ENCODE measurements at regions not wholly inside any gene's neighbourhood (a gene's known extent, or its start where the extent isn't known, plus 50 kb on each side); places are given as distances from the start of the nearest gene placed in this dataset.

DNA sequence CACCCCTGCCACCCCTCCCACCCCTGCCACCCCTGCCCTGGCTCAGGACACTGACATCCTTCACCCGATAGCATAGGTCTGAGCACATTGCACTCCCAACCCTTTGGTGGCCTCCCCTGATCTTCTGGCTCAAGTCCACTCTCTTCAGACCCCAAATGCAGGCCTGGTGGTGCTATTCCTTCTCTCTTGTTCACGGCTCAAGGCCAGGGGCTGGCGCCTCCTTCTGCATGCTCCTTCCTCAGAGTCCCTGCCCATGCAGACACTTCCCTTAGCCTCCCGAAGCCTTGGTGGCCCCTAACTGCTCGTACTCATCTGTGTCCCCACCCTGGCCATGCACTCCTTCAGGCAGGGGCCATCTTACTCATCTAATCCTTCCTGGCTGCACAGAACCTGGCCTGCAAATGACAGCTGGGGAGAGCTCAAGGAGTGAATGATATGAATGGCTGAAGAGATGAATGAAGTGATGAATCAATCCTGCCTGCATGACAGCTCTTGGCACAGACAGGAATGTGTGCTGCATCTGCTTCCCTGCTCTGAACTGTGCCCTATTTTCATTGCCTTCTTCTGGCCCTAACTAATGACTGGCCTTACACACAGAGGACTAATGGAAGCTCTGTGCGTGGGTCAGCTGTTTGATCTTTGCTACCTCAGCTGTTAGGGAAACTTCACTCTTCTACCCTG, 290.8 kb downstream of the DYSF start:
- intact Hi-C loops (cut with micrococcal nuclease; ENCODE audit: unreplicated experiment) (no loop called here), in situ Hi-C loops (cut with HindIII; ENCODE audit: extremely low pct_ligation_motif_present, low pct_unique_long_range_greater_than_20kb) (no loop called here)
- BruUV-seq (replicated peaks), result no TSS peak
- CTCF ChIA-PET (ENCODE audit: low intra/inter-chr PET ratio, low total read pairs), result no interaction called here
- 35% methylated on average over 6 of the region's 6 CpGs for WGBS (ENCODE audit: low lambda C conversion rate)
- no peak for DNase-seq (ENCODE audit: low spot score)
- Histone ChIP-seq H2AFZ (ENCODE audit: low read length) (no peak overlapping the region), H3K27me3 (ENCODE audit: control insufficient read depth in 1 of 2, insufficient read depth in 2 of 2, low read length in 2 of 2) (peaks cover 2 to 32% of the 10 kb centered on the region in 2 experiments; a peak in 2 of 5 replicates), H3K9ac (ENCODE audit: insufficient read depth, low read depth, low read length) (no peak overlapping the region), H3K4me1 (ENCODE audit: insufficient read depth, low read length) (peaks cover 26% of the 10 kb centered on the region; the same call in 1 of the 2 replicates), H3K27ac (ENCODE audit: extremely low read length, insufficient read depth, low read length) (no peak overlapping the region), H3K79me2 (ENCODE audit: insufficient read depth, low read length) (no peaks in the 10 kb centered on the region), H3K9me3 (ENCODE audit: low read length) (no peaks in the 10 kb centered on the region), H3K36me3 (replicated peaks in 1 of 2; ENCODE audit: control insufficient read depth in 1 of 2, insufficient read depth in 2 of 2, low read length in 2 of 2) (no peaks in the 10 kb centered on the region), H4K20me1 (ENCODE audit: insufficient read depth, low read length) (no peaks in the 10 kb centered on the region), H3K4me2 (ENCODE audit: low read depth, low read length) (no peak overlapping the region), H3K4me3 (replicated peaks in 1 of 3; ENCODE audit: insufficient read depth in 1 of 3, low read depth in 2 of 3, low read length in 3 of 3) (no peak overlapping the region)
- FAIRE-seq, result no peak
- ATAC-seq, result no peak
- TF ChIP-seq TFAP4 (IDR thresholded peaks at IDR 0.05; ENCODE audit: borderline replicate concordance, low read depth) (peak; percentile 18; the same call in 1 of the 2 replicates), ZFP1 (CRISPR knock-in tag; IDR thresholded peaks at IDR 0.05) (no peak)
- POLR2A ChIA-PET, result no interaction called here

- Histone ChIP-seq H4K20me1 (ENCODE audit: insufficient read depth, low read length) (no peaks in the 10 kb centered on the region), H3K79me2 (ENCODE audit: insufficient read depth, low read length) (no peaks in the 10 kb centered on the region), H3K36me3 (replicated peaks in 1 of 2; ENCODE audit: control insufficient read depth in 1 of 2, insufficient read depth in 2 of 2, low read length in 2 of 2) (no peaks in the 10 kb centered on the region), H3K27me3 (ENCODE audit: control insufficient read depth in 1 of 2, insufficient read depth in 2 of 2, low read length in 2 of 2) (peaks cover 2 to 32% of the 10 kb centered on the region in 2 experiments; a peak in 2 of 5 replicates), H3K4me1 (ENCODE audit: insufficient read depth, low read length) (peaks cover 21% of the 10 kb centered on the region; the same call in 1 of the 2 replicates), H3K9me3 (ENCODE audit: low read length) (no peaks in the 10 kb centered on the region), H3K4me2 (ENCODE audit: low read depth, low read length) (no peak overlapping the region), H3K4me3 (replicated peaks in 1 of 3; ENCODE audit: insufficient read depth in 1 of 3, low read depth in 2 of 3, low read length in 3 of 3) (no peak overlapping the region), H3K9ac (ENCODE audit: insufficient read depth, low read depth, low read length) (no peak overlapping the region), H2AFZ (ENCODE audit: low read length) (no peak overlapping the region), H3K27ac (ENCODE audit: extremely low read length, insufficient read depth, low read length) (no peak overlapping the region)
- DNase-seq (ENCODE audit: low spot score) (no peak), ATAC-seq (no peak), FAIRE-seq (no peak)
- TF ChIP-seq HMG20A (CRISPR knock-in tag; IDR thresholded peaks at IDR 0.05; ENCODE audit: borderline replicate concordance) (no peak), FOSL2 (CRISPR knock-in tag; IDR thresholded peaks at IDR 0.05) (peak; percentile 84)
- BruUV-seq (replicated peaks), result no TSS peak
- ChIA-PET POLR2A (no interaction called here), CTCF (ENCODE audit: low intra/inter-chr PET ratio, low total read pairs) (no interaction called here)
- in situ Hi-C loops (cut with HindIII; ENCODE audit: extremely low pct_ligation_motif_present, low pct_unique_long_range_greater_than_20kb) (no loop called here), intact Hi-C loops (cut with micrococcal nuclease; ENCODE audit: unreplicated experiment) (no loop called here)
- WGBS (ENCODE audit: low lambda C conversion rate), result 33% methylated on average over 16 of the region's 16 CpGs
Measured at GRCh38 chr2:71742953-71743601, 289.7 kb downstream of the DYSF start.

Measured in HepG2 (cell line).